Neural crest cell (in vitro differentiated cells): ENCODE measurements at regions not wholly inside any gene's neighbourhood (a gene's known extent, or its start where the extent isn't known, plus 50 kb on each side); places are given as distances from the start of the nearest gene placed in this dataset.
A peak's percentile ranks its signal among the peaks of the same experiment; 100 is the strongest.

Experiments used
- DNase-seq: peaks from one replicate; pipeline ENCODE4 v3.0.0; 2021; ENCODE audit warnings: low read depth, mixed read lengths, low spot score
- H3K27ac Mint-ChIP-seq: one replicate; pipeline ENCODE4 v1.8.0; 2021; ENCODE audit warnings: mild to moderate bottlenecking, mixed read lengths; ENCODE audit not compliant: unreplicated experiment
- H3K27me3 Mint-ChIP-seq: 2 replicates; pipeline ENCODE4 v1.8.0; 2021; ENCODE audit warnings: low read depth, mild to moderate bottlenecking, mixed read lengths
- H3K36me3 Mint-ChIP-seq: 2 replicates; pipeline ENCODE4 v1.8.0; 2021; ENCODE audit warnings: low read depth, mild to moderate bottlenecking, mixed read lengths
- H3K4me1 Mint-ChIP-seq: 2 replicates; pipeline ENCODE4 v1.8.0; 2021; ENCODE audit warnings: mixed read lengths
- H3K4me3 Mint-ChIP-seq: one replicate; pipeline ENCODE4 v1.8.0; 2021; ENCODE audit warnings: mild to moderate bottlenecking, mixed read lengths
- H3K9me3 Mint-ChIP-seq: 2 replicates; pipeline ENCODE4 v1.8.0; 2021; ENCODE audit warnings: mixed read lengths
- TF ChIP-seq, protein P1 (sequence below): fragments of 200-600 bp; sonication (generic); conservative IDR thresholded peaks from 2 replicates; pipeline ENCODE4 v1.5.0; 2021; ENCODE audit warnings: antibody characterized with exemption, mild to moderate bottlenecking

DNA sequence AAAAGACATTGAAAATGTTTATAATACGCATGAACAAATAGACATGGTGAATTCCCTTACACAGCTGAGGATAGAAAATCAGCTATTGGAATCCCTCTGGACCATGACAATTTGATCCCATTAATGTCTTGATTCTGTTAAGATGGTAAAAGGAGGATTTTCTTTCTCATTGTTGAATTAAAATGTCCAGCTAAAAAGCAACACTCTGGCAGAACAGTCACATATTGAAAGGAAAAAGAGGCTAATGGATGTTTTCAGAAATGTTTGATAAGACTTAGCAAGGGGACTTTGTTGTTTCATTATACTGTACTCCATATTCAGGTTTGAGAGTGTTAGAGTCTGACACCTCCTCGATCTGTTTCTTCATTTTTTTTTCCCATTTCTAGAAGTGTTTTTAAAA is 296.0 kb downstream of the OLFM4 start:
- H3K36me3 Mint-ChIP-seq: no peaks in the 10 kb centered on the region
- H3K27me3 Mint-ChIP-seq: peaks cover 6% of the 10 kb centered on the region
- no peak for DNase-seq
- H3K27ac Mint-ChIP-seq: no peak overlapping the region
- H3K4me3 Mint-ChIP-seq: no peak overlapping the region
- H3K4me1 Mint-ChIP-seq: peaks cover 19% of the 10 kb centered on the region
- no peaks in the 10 kb centered on the region for H3K9me3 Mint-ChIP-seq
- TF ChIP-seq, protein P1, sequence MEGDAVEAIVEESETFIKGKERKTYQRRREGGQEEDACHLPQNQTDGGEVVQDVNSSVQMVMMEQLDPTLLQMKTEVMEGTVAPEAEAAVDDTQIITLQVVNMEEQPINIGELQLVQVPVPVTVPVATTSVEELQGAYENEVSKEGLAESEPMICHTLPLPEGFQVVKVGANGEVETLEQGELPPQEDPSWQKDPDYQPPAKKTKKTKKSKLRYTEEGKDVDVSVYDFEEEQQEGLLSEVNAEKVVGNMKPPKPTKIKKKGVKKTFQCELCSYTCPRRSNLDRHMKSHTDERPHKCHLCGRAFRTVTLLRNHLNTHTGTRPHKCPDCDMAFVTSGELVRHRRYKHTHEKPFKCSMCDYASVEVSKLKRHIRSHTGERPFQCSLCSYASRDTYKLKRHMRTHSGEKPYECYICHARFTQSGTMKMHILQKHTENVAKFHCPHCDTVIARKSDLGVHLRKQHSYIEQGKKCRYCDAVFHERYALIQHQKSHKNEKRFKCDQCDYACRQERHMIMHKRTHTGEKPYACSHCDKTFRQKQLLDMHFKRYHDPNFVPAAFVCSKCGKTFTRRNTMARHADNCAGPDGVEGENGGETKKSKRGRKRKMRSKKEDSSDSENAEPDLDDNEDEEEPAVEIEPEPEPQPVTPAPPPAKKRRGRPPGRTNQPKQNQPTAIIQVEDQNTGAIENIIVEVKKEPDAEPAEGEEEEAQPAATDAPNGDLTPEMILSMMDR: no peak

DNA sequence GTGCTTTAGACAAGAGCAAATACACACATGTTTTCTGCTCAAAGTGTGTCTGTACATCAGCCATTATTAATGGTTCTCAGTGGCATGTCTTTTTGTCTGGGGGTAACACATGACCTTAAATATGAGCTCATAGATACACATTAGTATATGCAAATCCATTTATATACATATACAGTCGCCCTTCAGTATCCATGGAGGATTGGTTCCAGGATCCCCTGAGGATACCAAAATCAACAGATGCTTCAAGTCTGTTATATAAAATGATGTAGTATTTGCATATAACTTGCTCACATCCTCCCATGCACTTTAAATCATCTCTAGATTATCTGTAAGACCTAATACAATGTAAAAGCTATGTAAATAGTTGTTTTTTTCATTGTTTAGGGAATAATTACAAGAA is 298.1 kb downstream of the OLFM4 start:
- TF ChIP-seq, protein P1: no peak
- no peak overlapping the region for H3K4me3 Mint-ChIP-seq

DNA sequence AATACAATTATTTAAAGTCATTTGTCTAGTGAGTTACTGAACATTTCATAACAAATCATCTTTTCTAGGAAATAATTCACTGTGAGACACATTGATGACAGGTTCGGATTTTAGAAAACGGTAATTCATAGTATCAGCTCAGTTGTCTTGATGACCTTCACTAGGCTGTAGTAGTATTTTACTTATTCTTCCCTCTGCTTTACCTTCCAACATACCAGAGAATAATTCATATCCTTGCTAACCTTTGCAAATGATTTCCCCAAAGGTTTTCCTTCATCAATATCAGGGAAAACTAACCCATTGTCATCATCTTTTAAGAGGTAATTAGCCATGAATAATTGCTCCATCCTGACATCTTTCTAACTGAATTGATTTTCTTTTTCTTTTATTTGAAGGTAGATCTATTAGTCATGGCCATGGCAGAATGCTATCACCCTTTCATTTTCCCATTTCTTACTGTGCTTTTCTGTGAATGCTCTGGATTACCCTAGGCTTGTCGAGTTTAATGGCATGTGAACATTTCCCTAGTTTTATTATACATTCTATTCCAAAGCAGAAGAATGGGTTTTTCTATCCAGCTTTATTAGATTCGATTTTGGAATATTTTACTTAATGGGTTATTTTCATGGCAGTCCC is 299.2 kb downstream of the OLFM4 start:
- Mint-ChIP-seq H3K36me3 (no peaks in the 10 kb centered on the region), H3K9me3 (no peaks in the 10 kb centered on the region), H3K27me3 (peaks cover 6% of the 10 kb centered on the region), H3K27ac (no peak overlapping the region), H3K4me3 (no peak overlapping the region), H3K4me1 (peaks cover 3% of the 10 kb centered on the region)
- TF ChIP-seq, protein P1: no peak
- no peak for DNase-seq

More for the DNA sequence above, 298.1 kb downstream of the OLFM4 start:
- H3K27me3 Mint-ChIP-seq: peaks cover 6% of the 10 kb centered on the region
- DNase-seq: no peak
- no peak overlapping the region for H3K27ac Mint-ChIP-seq
- no peaks in the 10 kb centered on the region for H3K36me3 Mint-ChIP-seq
- H3K9me3 Mint-ChIP-seq: no peaks in the 10 kb centered on the region
- H3K4me1 Mint-ChIP-seq: peaks cover 5% of the 10 kb centered on the region

DNA sequence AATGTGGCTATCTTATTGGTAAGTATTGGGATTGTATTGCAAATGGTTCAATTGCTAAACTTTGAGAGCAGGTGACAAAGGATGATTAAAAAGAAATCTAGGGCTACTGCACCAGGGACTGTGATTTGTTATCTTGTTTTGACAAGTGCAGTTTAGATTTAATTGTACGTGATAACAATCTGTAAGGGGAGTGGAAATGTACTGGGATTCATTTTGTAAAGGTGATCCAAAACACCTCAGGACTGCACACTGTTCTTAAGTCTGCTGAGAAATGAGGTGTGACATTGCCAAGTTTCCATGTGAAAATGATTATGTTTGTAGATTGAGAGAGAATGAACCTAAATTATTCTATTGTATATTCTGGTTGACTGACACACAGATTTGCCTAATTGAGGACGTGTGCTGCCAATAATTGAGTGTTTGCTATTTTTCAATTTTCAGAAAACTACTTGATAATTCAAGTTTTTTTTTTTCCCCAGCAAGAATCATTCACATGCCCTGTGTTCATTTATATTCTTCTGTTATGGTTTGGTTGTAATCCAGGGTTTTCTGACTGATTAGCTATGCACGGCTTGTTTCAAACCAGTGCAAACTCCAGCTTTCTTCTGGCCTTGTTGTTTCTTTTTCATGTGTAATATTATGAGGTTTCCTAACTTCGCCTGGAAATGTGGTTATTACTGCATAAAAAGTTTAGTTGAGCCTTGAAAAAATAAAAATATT is 308.0 kb downstream of the OLFM4 start:
- Mint-ChIP-seq H3K4me1 (no peaks in the 10 kb centered on the region), H3K27me3 (no peaks in the 10 kb centered on the region)

DNA sequence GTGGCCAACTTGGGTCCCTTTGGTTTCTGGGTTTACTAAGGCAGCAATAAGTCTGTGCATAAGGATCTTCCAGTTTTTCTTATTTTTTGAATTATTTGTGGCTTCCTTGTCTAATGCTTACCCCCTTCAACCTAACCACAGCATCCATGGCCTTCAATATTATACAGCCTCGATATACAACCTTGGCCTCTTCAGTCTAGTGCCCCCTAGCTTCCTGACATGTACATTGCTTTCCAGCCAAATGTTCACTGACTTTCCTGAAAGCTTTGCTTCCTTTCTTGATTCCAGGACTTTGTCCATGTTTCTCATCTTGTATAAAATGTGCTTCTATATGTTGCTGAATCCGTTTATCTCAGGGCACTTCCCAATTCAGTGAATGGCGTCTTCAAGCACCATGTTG is 310.1 kb downstream of the OLFM4 start:
- no peaks in the 10 kb centered on the region for H3K27me3 Mint-ChIP-seq
- no peak overlapping the region for H3K4me3 Mint-ChIP-seq

More for the DNA sequence above, 308.0 kb downstream of the OLFM4 start:
- TF ChIP-seq, protein P1: no peak
- H3K9me3 Mint-ChIP-seq: peaks cover 5% of the 10 kb centered on the region
- H3K36me3 Mint-ChIP-seq: no peaks in the 10 kb centered on the region
- H3K27ac Mint-ChIP-seq: no peak overlapping the region
- DNase-seq: no peak
- no peak overlapping the region for H3K4me3 Mint-ChIP-seq

More for the DNA sequence above, 310.1 kb downstream of the OLFM4 start:
- Mint-ChIP-seq H3K9me3 (peaks cover 5% of the 10 kb centered on the region), H3K4me1 (no peaks in the 10 kb centered on the region), H3K27ac (no peak overlapping the region), H3K36me3 (no peaks in the 10 kb centered on the region)
- no peak for DNase-seq
- TF ChIP-seq, protein P1: peak; percentile 29
